HG02884 (cell line): ENCODE measurements at regions not wholly inside any gene's neighbourhood (a gene's known extent, or its start where the extent isn't known, plus 50 kb on each side); places are given as distances from the start of the nearest gene placed in this dataset.
"Not testable (repeated sequence)": the region's sequence is repeated elsewhere in the genome, so short reads cannot be mapped to it uniquely, and the experiment has no call there.

Experiments used
- ATAC-seq: cut with Tn5 transposase; IDR thresholded peaks from one replicate; pipeline ENCODE4 v1.9.1; 2021; ENCODE audit warnings: mild to moderate bottlenecking, moderate library complexity; ENCODE audit not compliant: unreplicated experiment

GRCh38 chr3:197431346-197431910 is 124.3 kb downstream of the BDH1 start:
- ATAC-seq, result no peak

- ATAC-seq, result no peak
These were observed 124.8 kb downstream of the BDH1 start for GRCh38 chr3:197430934-197431333.

GRCh38 chr3:197430502-197430901 is 125.3 kb downstream of the BDH1 start:
- ATAC-seq, result no peak

GRCh38 chr3:197428952-197429351 is 126.8 kb downstream of the BDH1 start:
- ATAC-seq, result no peak

GRCh38 chr3:197428117-197428801 is 127.5 kb downstream of the BDH1 start:
- no peak for ATAC-seq

GRCh38 chr3:197427021-197427420 is 128.6 kb upstream of the DLG1 start:
- no peak for ATAC-seq

- ATAC-seq, result no peak
These were observed 127.7 kb upstream of the DLG1 start for GRCh38 chr3:197426121-197426566.

- no peak for ATAC-seq
These were observed 127.2 kb upstream of the DLG1 start for GRCh38 chr3:197425485-197426120.

- no peak for ATAC-seq
These were observed 126.5 kb upstream of the DLG1 start for GRCh38 chr3:197424674-197425484.

GRCh38 chr3:197424266-197424665 is 125.9 kb upstream of the DLG1 start:
- ATAC-seq, result no peak

GRCh38 chr3:197423376-197423775 is 125.0 kb upstream of the DLG1 start:
- no peak for ATAC-seq

- ATAC-seq, result no peak
These were observed 124.1 kb upstream of the DLG1 start for GRCh38 chr3:197422506-197422905.

- no peak for ATAC-seq
These were observed 122.6 kb upstream of the DLG1 start for GRCh38 chr3:197421021-197421420.

- no peak for ATAC-seq
These were observed 122.2 kb upstream of the DLG1 start for GRCh38 chr3:197420566-197420965.

GRCh38 chr3:197420115-197420514 is 121.7 kb upstream of the DLG1 start:
- no peak for ATAC-seq

- ATAC-seq, result no peak
These were observed 121.3 kb upstream of the DLG1 start for GRCh38 chr3:197419696-197420095.

GRCh38 chr3:197417911-197418618 is 119.7 kb upstream of the DLG1 start:
- no peak for ATAC-seq

- ATAC-seq, result no peak
These were observed 119.0 kb upstream of the DLG1 start for GRCh38 chr3:197417441-197417840.

GRCh38 chr3:197411899-197412298 is 113.5 kb upstream of the DLG1 start:
- ATAC-seq, result not testable (repeated sequence)

GRCh38 chr3:197410170-197410569 is 111.8 kb upstream of the DLG1 start:
- not testable (repeated sequence) for ATAC-seq
